Endothelial cell of umbilical vein (primary cell): ENCODE measurements at regions not wholly inside any gene's neighbourhood (a gene's known extent, or its start where the extent isn't known, plus 50 kb on each side); places are given as distances from the start of the nearest gene placed in this dataset.

ENCODE experiments used
- BruUV-seq: library from RNA; stranded (reverse); fragments of 400-500 nt; replicated peaks from 2 replicates; lab custom pipeline; 2021; lab: Mats Ljungman, UMichigan
- CTCF ChIA-PET: fragments of 300-600, 350-600 bp; sonication (Branson Sonifier 250); formaldehyde crosslinking; loops from one replicate; lab custom pipeline; 2021; ENCODE audit warnings: antibody characterized with exemption, inconsistent platforms; lab: Charles Lee
- POLR2A ChIA-PET: fragments of 300-600, 350-600 bp; sonication (Branson Sonifier 250); formaldehyde crosslinking; loops from one replicate; lab custom pipeline; 2021; ENCODE audit warnings: antibody characterized with exemption, inconsistent platforms; lab: Charles Lee
- DNase-seq: peaks from one replicate; pipeline ENCODE4 v3.0.0-alpha.2; 2011; ENCODE audit warnings: low read depth, low spot score
- FAIRE-seq: peaks from 2 replicates; lab custom pipeline; 2011; peaks lifted over from hg19 to GRCh38; lab: Jason Lieb, UNC
- H2AFZ ChIP-seq: 2 replicates; pipeline ENCODE4 v1.6.0; 2012; ENCODE audit warnings: low read depth, low read length, control low read depth, inconsistent platforms
- H3K27ac ChIP-seq: 2 replicates; pipeline ENCODE4 v1.5.1; 2011; ENCODE audit warnings: low read depth, mild to moderate bottlenecking, control low read depth, low read length, moderate library complexity; ENCODE audit not compliant: insufficient read depth
- H3K27me3 ChIP-seq, 2 experiments: 2 replicates each; pipeline versions ENCODE4 v1.6.0 to v1.6.1; 2011; ENCODE audit warnings: low read length in 2 of 2, mixed read lengths in 1 of 2; ENCODE audit not compliant: control insufficient read depth in 2 of 2, insufficient read depth in 2 of 2
- H3K36me3 ChIP-seq, 2 experiments: 2 replicates in 1 of 2; 3 replicates in 1 of 2; pipeline ENCODE4 v1.5.1; 2011; ENCODE audit warnings: low read length in 2 of 2, mild to moderate bottlenecking in 1 of 2, moderate library complexity in 1 of 2; ENCODE audit not compliant: control insufficient read depth in 2 of 2, insufficient read depth in 2 of 2; ENCODE audit errors: extremely low read depth in 1 of 2
- H3K4me1 ChIP-seq: 3 replicates; pipeline ENCODE4 v1.5.1; 2011; ENCODE audit warnings: mild to moderate bottlenecking, low read length; ENCODE audit not compliant: control insufficient read depth, insufficient read depth; ENCODE audit errors: extremely low read depth
- H3K4me2 ChIP-seq: 2 replicates; pipeline ENCODE4 v1.6.1; 2011; ENCODE audit warnings: low read length, control low read depth, mixed read lengths; ENCODE audit not compliant: insufficient read depth
- H3K4me3 ChIP-seq, 3 experiments: fragments of 200-600 bp in 1 of 3; sonication (generic), shearing (Covaris generic) in 1 of 3; replicated peaks in 1 of 3; 2 replicates each; pipeline ENCODE4 v1.5.1; 2011 to 2016; ENCODE audit warnings: control low read depth in 3 of 3, low read length in 3 of 3, mild to moderate bottlenecking in 2 of 3, inconsistent platforms in 1 of 3, low read depth in 1 of 3, moderate library complexity in 1 of 3; ENCODE audit not compliant: insufficient read depth in 1 of 3
- H3K79me2 ChIP-seq: 2 replicates; pipeline ENCODE4 v1.6.0; 2012; ENCODE audit warnings: low read length, inconsistent platforms; ENCODE audit not compliant: control insufficient read depth, insufficient read depth
- H3K9ac ChIP-seq: replicated peaks from 2 replicates; pipeline ENCODE3; 2011; ENCODE audit warnings: low read length, control low read depth; ENCODE audit not compliant: insufficient read depth; ENCODE audit errors: extremely low read depth
- H3K9me1 ChIP-seq: replicated peaks from 3 replicates; pipeline ENCODE4 v1.6.0; 2011; ENCODE audit warnings: mild to moderate bottlenecking, low read length; ENCODE audit not compliant: control insufficient read depth, insufficient read depth; ENCODE audit errors: extremely low read depth
- H3K9me3 ChIP-seq: replicated peaks from 2 replicates; pipeline ENCODE4 v1.5.1; 2012; ENCODE audit warnings: low read length, inconsistent platforms; ENCODE audit not compliant: control insufficient read depth, insufficient read depth
- H4K20me1 ChIP-seq: replicated peaks from 2 replicates; pipeline ENCODE3; 2011; ENCODE audit warnings: mild to moderate bottlenecking, low read length; ENCODE audit not compliant: control insufficient read depth, insufficient read depth; ENCODE audit errors: extremely low read depth
- EZH2 ChIP-seq: IDR thresholded peaks from 2 replicates; pipeline ENCODE4 v1.6.1; 2012; ENCODE audit warnings: borderline replicate concordance, low read depth, mild to moderate bottlenecking, moderate library complexity, low read length, inconsistent platforms; ENCODE audit not compliant: severe bottlenecking
- FOS ChIP-seq: IDR thresholded peaks from 2 replicates; pipeline ENCODE4 v1.6.1; 2011; ENCODE audit warnings: mild to moderate bottlenecking, low read length, moderate library complexity, borderline replicate concordance; ENCODE audit not compliant: insufficient read depth
- dilution Hi-C: fragments of 300-500 bp; cut with MboI; formaldehyde crosslinking; loops from one replicate; pipeline ENCODE4 v1.15.0; 2019; ENCODE audit warnings: low sequenced_read_pairs; ENCODE audit not compliant: extremely low pct_ligation_motif_present
- intact Hi-C: fragments of 100-400 bp; cut with micrococcal nuclease; formaldehyde crosslinking; loops from one replicate; pipeline ENCODE4 v1.10.0; 2022
- TF ChIP-seq, protein P1 (sequence below), 2 donors: IDR thresholded peaks; 1 replicate in 1 of 2; 2 replicates in 1 of 2; pipeline ENCODE4 v1.5.1; 2011; ENCODE audit warnings: low read length in 2 of 2, mild to moderate bottlenecking in 2 of 2, moderate library complexity in 2 of 2, control low read depth in 1 of 2, inconsistent platforms in 1 of 2, low read depth in 1 of 2; ENCODE audit not compliant: insufficient read depth in 1 of 2; ENCODE audit errors: extremely low read depth in 1 of 2
- TF ChIP-seq, protein P2 (sequence below): IDR thresholded peaks from 2 replicates; pipeline ENCODE4 v1.6.1; 2011; ENCODE audit not compliant: insufficient read depth, insufficient read length

DNA sequence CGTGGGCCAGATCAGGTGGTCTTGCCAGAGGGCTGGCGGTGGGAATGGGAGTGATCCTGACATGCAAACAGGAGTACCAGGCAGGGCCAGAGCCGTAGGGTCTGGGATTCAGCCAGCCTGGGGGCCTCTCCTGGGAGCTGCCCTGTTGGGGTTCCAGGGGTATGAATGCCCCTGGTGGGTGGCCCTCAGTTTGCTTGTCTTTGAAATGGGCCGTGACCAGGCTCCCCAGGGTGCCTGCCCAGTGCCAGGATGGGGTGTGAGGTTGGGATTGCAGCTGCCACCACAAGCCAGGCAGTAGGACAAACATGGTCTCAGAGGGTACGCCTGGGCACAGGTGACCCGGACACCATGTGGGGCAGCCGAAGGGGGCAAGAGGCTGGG lies 168.8 kb downstream of the KIF26A start:
- no peak overlapping the region for H3K4me3 ChIP-seq

More for the DNA sequence above, 168.8 kb downstream of the KIF26A start:
- no peak for DNase-seq
- H3K9me3 ChIP-seq = no peaks in the 10 kb centered on the region
- H3K27ac ChIP-seq = no peak overlapping the region
- no peak overlapping the region for H3K4me2 ChIP-seq
- H3K79me2 ChIP-seq = no peaks in the 10 kb centered on the region
- H3K9me1 ChIP-seq = no peaks in the 10 kb centered on the region
- CTCF ChIA-PET = no interaction called here
- H3K9ac ChIP-seq = no peak overlapping the region
- H3K4me1 ChIP-seq = no peaks in the 10 kb centered on the region
- dilution Hi-C loops = no loop called here
- H2AFZ ChIP-seq = no peak overlapping the region
- H4K20me1 ChIP-seq = no peaks in the 10 kb centered on the region
- no peaks in the 10 kb centered on the region for H3K27me3 ChIP-seq
- intact Hi-C loops = no loop called here
- POLR2A ChIA-PET = no interaction called here
- TF ChIP-seq, protein P1, sequence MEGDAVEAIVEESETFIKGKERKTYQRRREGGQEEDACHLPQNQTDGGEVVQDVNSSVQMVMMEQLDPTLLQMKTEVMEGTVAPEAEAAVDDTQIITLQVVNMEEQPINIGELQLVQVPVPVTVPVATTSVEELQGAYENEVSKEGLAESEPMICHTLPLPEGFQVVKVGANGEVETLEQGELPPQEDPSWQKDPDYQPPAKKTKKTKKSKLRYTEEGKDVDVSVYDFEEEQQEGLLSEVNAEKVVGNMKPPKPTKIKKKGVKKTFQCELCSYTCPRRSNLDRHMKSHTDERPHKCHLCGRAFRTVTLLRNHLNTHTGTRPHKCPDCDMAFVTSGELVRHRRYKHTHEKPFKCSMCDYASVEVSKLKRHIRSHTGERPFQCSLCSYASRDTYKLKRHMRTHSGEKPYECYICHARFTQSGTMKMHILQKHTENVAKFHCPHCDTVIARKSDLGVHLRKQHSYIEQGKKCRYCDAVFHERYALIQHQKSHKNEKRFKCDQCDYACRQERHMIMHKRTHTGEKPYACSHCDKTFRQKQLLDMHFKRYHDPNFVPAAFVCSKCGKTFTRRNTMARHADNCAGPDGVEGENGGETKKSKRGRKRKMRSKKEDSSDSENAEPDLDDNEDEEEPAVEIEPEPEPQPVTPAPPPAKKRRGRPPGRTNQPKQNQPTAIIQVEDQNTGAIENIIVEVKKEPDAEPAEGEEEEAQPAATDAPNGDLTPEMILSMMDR (IDR thresholded peaks at IDR 0.05; ENCODE audit: extremely low read depth in 1 of 2, insufficient read depth in 1 of 2, low read depth in 1 of 2, low read length in 2 of 2) = no peak
- TF ChIP-seq FOS (no peak), EZH2 (no peak)
- TF ChIP-seq, protein P2, sequence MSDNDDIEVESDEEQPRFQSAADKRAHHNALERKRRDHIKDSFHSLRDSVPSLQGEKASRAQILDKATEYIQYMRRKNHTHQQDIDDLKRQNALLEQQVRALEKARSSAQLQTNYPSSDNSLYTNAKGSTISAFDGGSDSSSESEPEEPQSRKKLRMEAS = no peak
- no TSS peak for BruUV-seq
- FAIRE-seq = no peak
- H3K36me3 ChIP-seq = no peaks in the 10 kb centered on the region
